ENCODE measurements at regions not wholly inside any gene's neighbourhood (a gene's known extent, or its start where the extent isn't known, plus 50 kb on each side); places are given as distances from the start of the nearest gene placed in this dataset.

GRCh38 chr1:57959531-57960241 is 535.8 kb upstream of the DAB1 start:
- Histone ChIP-seq H3K36me3 (ENCODE audit: low read length) (no peaks in the 10 kb centered on the region), H4K20me1 (ENCODE audit: low read depth, low read length) (no peaks in the 10 kb centered on the region), H3K27ac (ENCODE audit: low read depth, low read length) (no peak overlapping the region), H3F3A (ENCODE audit: insufficient read depth) (no peaks in the 10 kb centered on the region), H3K9me3 (ENCODE audit: insufficient read depth, low read length) (no peaks in the 10 kb centered on the region), H2AFZ (ENCODE audit: low read depth, low read length, severe bottlenecking) (no peak overlapping the region), H3K9ac (ENCODE audit: low read length) (no peak overlapping the region), H3K79me2 (ENCODE audit: insufficient read depth, low read length) (no peaks in the 10 kb centered on the region), H3K27me3 (ENCODE audit: low read length) (no peaks in the 10 kb centered on the region), H3K4me2 (ENCODE audit: low read depth, low read length, poor library complexity, severe bottlenecking) (no peak overlapping the region), H3K4me3 (ENCODE audit: insufficient read depth, low read length, poor library complexity, severe bottlenecking) (no peak overlapping the region), H3K9me2 (replicated peaks; ENCODE audit: insufficient read depth, low read length) (no peaks in the 10 kb centered on the region)
- TF ChIP-seq EZH2phosphoT487 (conservative IDR thresholded peaks at IDR 0.05; ENCODE audit: low read length) = no peak
- TF ChIP-seq CTCF (IDR thresholded peaks at IDR 0.05; ENCODE audit: insufficient read depth, low read length, poor library complexity, severe bottlenecking) = no peak

GRCh38 chr1:57957576-57957975 is 533.7 kb upstream of the DAB1 start:
- TF ChIP-seq EZH2phosphoT487 (conservative IDR thresholded peaks at IDR 0.05; ENCODE audit: low read length) = no peak
- no peak for TF ChIP-seq CTCF (IDR thresholded peaks at IDR 0.05; ENCODE audit: insufficient read depth, low read length, poor library complexity, severe bottlenecking)
- Histone ChIP-seq H3K4me2 (ENCODE audit: low read depth, low read length, poor library complexity, severe bottlenecking) (no peak overlapping the region), H4K20me1 (ENCODE audit: low read depth, low read length) (no peaks in the 10 kb centered on the region), H3K9ac (ENCODE audit: low read length) (no peak overlapping the region), H3K36me3 (ENCODE audit: low read length) (no peaks in the 10 kb centered on the region), H3F3A (ENCODE audit: insufficient read depth) (no peaks in the 10 kb centered on the region), H3K79me2 (ENCODE audit: insufficient read depth, low read length) (no peaks in the 10 kb centered on the region), H3K9me2 (replicated peaks; ENCODE audit: insufficient read depth, low read length) (no peaks in the 10 kb centered on the region), H3K27ac (ENCODE audit: low read depth, low read length) (no peak overlapping the region), H3K9me3 (ENCODE audit: insufficient read depth, low read length) (no peaks in the 10 kb centered on the region), H2AFZ (ENCODE audit: low read depth, low read length, severe bottlenecking) (no peak overlapping the region), H3K27me3 (ENCODE audit: low read length) (no peaks in the 10 kb centered on the region), H3K4me3 (ENCODE audit: insufficient read depth, low read length, poor library complexity, severe bottlenecking) (no peak overlapping the region)

GRCh38 chr1:57951390-57951789 is 527.5 kb upstream of the DAB1 start:
- Histone ChIP-seq H3F3A (ENCODE audit: insufficient read depth) (no peaks in the 10 kb centered on the region), H3K36me3 (ENCODE audit: low read length) (no peaks in the 10 kb centered on the region), H3K9me3 (ENCODE audit: insufficient read depth, low read length) (no peaks in the 10 kb centered on the region), H3K27ac (ENCODE audit: low read depth, low read length) (no peak overlapping the region), H3K79me2 (ENCODE audit: insufficient read depth, low read length) (no peaks in the 10 kb centered on the region), H3K9ac (ENCODE audit: low read length) (no peak overlapping the region), H2AFZ (ENCODE audit: low read depth, low read length, severe bottlenecking) (no peak overlapping the region), H3K4me3 (ENCODE audit: insufficient read depth, low read length, poor library complexity, severe bottlenecking) (no peak overlapping the region), H3K9me2 (replicated peaks; ENCODE audit: insufficient read depth, low read length) (no peaks in the 10 kb centered on the region), H3K27me3 (ENCODE audit: low read length) (no peaks in the 10 kb centered on the region), H4K20me1 (ENCODE audit: low read depth, low read length) (no peaks in the 10 kb centered on the region), H3K4me2 (ENCODE audit: low read depth, low read length, poor library complexity, severe bottlenecking) (no peak overlapping the region)
- TF ChIP-seq CTCF (IDR thresholded peaks at IDR 0.05; ENCODE audit: insufficient read depth, low read length, poor library complexity, severe bottlenecking) (no peak), EZH2phosphoT487 (conservative IDR thresholded peaks at IDR 0.05; ENCODE audit: low read length) (no peak)
